ENCODE measurements at regions not wholly inside any gene's neighbourhood (a gene's known extent, or its start where the extent isn't known, plus 50 kb on each side); places are given as distances from the start of the nearest gene placed in this dataset.
"Not testable (repeated sequence)": the region's sequence is repeated elsewhere in the genome, so short reads cannot be mapped to it uniquely, and the experiment has no call there.

GRCh38 chr14:61147831-61148549 lies 133.1 kb downstream of the TMEM30B start:
- DNase-seq (no peak), ATAC-seq (ENCODE audit: low read depth in 2 of 2) (no peak)
- peak overlapping the region in 1 of 6 donors; percentile 58 for H3K27ac Mint-ChIP-seq

GRCh38 chr14:61147381-61147821 lies 133.7 kb downstream of the TMEM30B start:
- H3K27me3 Mint-ChIP-seq, result peaks cover 0 to 5% (median 0%) of the 10 kb centered on the region in 3 donors
- no peaks in the 10 kb centered on the region for H3K4me1 Mint-ChIP-seq
- no peak overlapping the region for H3K27ac Mint-ChIP-seq
- DNase-seq, result no peak
- no peak for ATAC-seq (ENCODE audit: low read depth in 2 of 2)
- no peak overlapping the region for H3K4me3 Mint-ChIP-seq
- peaks cover 9 to 31% (median 25%) of the 10 kb centered on the region in 7 donors for H3K9me3 Mint-ChIP-seq
- H3K36me3 Mint-ChIP-seq, result peaks cover 6 to 7% of the 10 kb centered on the region in 2 donors

More at GRCh38 chr14:61147831-61148549, 133.1 kb downstream of the TMEM30B start:
- no peak overlapping the region for H3K4me3 Mint-ChIP-seq
- peaks cover 6 to 7% of the 10 kb centered on the region in 2 donors for H3K36me3 Mint-ChIP-seq
- H3K9me3 Mint-ChIP-seq, result peaks cover 9 to 29% (median 24%) of the 10 kb centered on the region in 7 donors
- H3K27me3 Mint-ChIP-seq, result peaks cover 0 to 9% (median 0%) of the 10 kb centered on the region in 3 donors
- no peaks in the 10 kb centered on the region for H3K4me1 Mint-ChIP-seq

- Mint-ChIP-seq H3K4me3 (no peak overlapping the region), H3K27ac (no peak overlapping the region), H3K36me3 (peaks cover 6 to 7% of the 10 kb centered on the region in 2 donors), H3K27me3 (peaks cover 0 to 5% (median 0%) of the 10 kb centered on the region in 3 donors), H3K9me3 (peaks cover 9 to 32% (median 28%) of the 10 kb centered on the region in 7 donors), H3K4me1 (no peaks in the 10 kb centered on the region)
- DNase-seq (no peak), ATAC-seq (ENCODE audit: low read depth in 2 of 2) (no peak)
These were observed 134.2 kb downstream of the TMEM30B start for GRCh38 chr14:61146899-61147298.

- H3K27ac Mint-ChIP-seq, result no peak overlapping the region
- no peak overlapping the region for H3K4me3 Mint-ChIP-seq
- no peak for DNase-seq
- no peak for ATAC-seq (ENCODE audit: low read depth in 2 of 2)
- peaks cover 6 to 7% of the 10 kb centered on the region in 2 donors for H3K36me3 Mint-ChIP-seq
- H3K9me3 Mint-ChIP-seq, result peaks cover 9 to 32% (median 28%) of the 10 kb centered on the region in 7 donors
- no peaks in the 10 kb centered on the region for H3K4me1 Mint-ChIP-seq
- peaks cover 0 to 5% (median 0%) of the 10 kb centered on the region in 3 donors for H3K27me3 Mint-ChIP-seq
These were observed 135.1 kb downstream of the TMEM30B start for GRCh38 chr14:61145903-61146481.

- no peak overlapping the region for H3K27ac Mint-ChIP-seq
- no peak for ATAC-seq (ENCODE audit: low read depth in 2 of 2)
- H3K4me3 Mint-ChIP-seq, result no peak overlapping the region
- H3K9me3 Mint-ChIP-seq, result peaks cover 10 to 32% (median 28%) of the 10 kb centered on the region in 7 donors
- peaks cover 6 to 7% of the 10 kb centered on the region in 2 donors for H3K36me3 Mint-ChIP-seq
- peaks cover 0 to 5% (median 3%) of the 10 kb centered on the region in 3 donors for H3K27me3 Mint-ChIP-seq
- no peaks in the 10 kb centered on the region for H3K4me1 Mint-ChIP-seq
- no peak for DNase-seq
These were observed 135.9 kb downstream of the TMEM30B start for GRCh38 chr14:61145034-61145902.

- peaks cover 14 to 34% (median 28%) of the 10 kb centered on the region in 7 donors for H3K9me3 Mint-ChIP-seq
- not testable (repeated sequence) for H3K36me3 Mint-ChIP-seq; H3K27me3 Mint-ChIP-seq; H3K4me1 Mint-ChIP-seq; ATAC-seq (ENCODE audit: low read depth in 2 of 2); DNase-seq; H3K4me3 Mint-ChIP-seq; H3K27ac Mint-ChIP-seq
These were observed 136.8 kb downstream of the TMEM30B start for GRCh38 chr14:61144117-61145033.

GRCh38 chr14:61140872-61141271 lies 140.3 kb downstream of the TMEM30B start:
- no peak for ATAC-seq (ENCODE audit: low read depth in 2 of 2)
- H3K4me1 Mint-ChIP-seq, result no peaks in the 10 kb centered on the region
- no peak for DNase-seq
- H3K27me3 Mint-ChIP-seq, result peaks cover 0 to 25% (median 17%) of the 10 kb centered on the region in 3 donors
- peaks cover 26 to 47% (median 39%) of the 10 kb centered on the region in 7 donors for H3K9me3 Mint-ChIP-seq
- peaks cover 6 to 27% of the 10 kb centered on the region in 2 donors for H3K36me3 Mint-ChIP-seq
- no peak overlapping the region for H3K4me3 Mint-ChIP-seq
- H3K27ac Mint-ChIP-seq, result no peak overlapping the region

- peaks cover 26 to 44% (median 41%) of the 10 kb centered on the region in 7 donors for H3K9me3 Mint-ChIP-seq
- DNase-seq (no peak), ATAC-seq (ENCODE audit: low read depth in 2 of 2) (no peak)
- peaks cover 0 to 31% (median 19%) of the 10 kb centered on the region in 3 donors for H3K27me3 Mint-ChIP-seq
- H3K4me3 Mint-ChIP-seq, result no peak overlapping the region
- H3K27ac Mint-ChIP-seq, result no peak overlapping the region
- no peaks in the 10 kb centered on the region for H3K4me1 Mint-ChIP-seq
- H3K36me3 Mint-ChIP-seq, result peaks cover 6 to 30% of the 10 kb centered on the region in 2 donors
These were observed 140.9 kb downstream of the TMEM30B start for GRCh38 chr14:61140271-61140670.

GRCh38 chr14:61139006-61139599 lies 142.0 kb downstream of the TMEM30B start:
- Mint-ChIP-seq H3K27ac (no peak overlapping the region), H3K36me3 (peaks cover under 1 to 23% of the 10 kb centered on the region in 2 donors), H3K27me3 (peaks cover 5 to 38% (median 26%) of the 10 kb centered on the region in 3 donors), H3K4me1 (no peaks in the 10 kb centered on the region), H3K4me3 (no peak overlapping the region), H3K9me3 (peaks cover 19 to 35% (median 32%) of the 10 kb centered on the region in 7 donors)
- no peak for DNase-seq
- no peak for ATAC-seq (ENCODE audit: low read depth in 2 of 2)

- peak overlapping the region in 2 of 6 donors; percentile 24 to 35 for H3K27ac Mint-ChIP-seq
- H3K4me3 Mint-ChIP-seq, result no peak overlapping the region
- DNase-seq (no peak), ATAC-seq (ENCODE audit: low read depth in 2 of 2) (no peak)
- H3K9me3 Mint-ChIP-seq, result peaks cover 10 to 20% (median 16%) of the 10 kb centered on the region in 7 donors
- no peaks in the 10 kb centered on the region for H3K4me1 Mint-ChIP-seq
- peaks cover 16 to 55% (median 34%) of the 10 kb centered on the region in 3 donors for H3K27me3 Mint-ChIP-seq
- peaks cover 0 to 21% of the 10 kb centered on the region in 2 donors for H3K36me3 Mint-ChIP-seq
These were observed 148.2 kb downstream of the TMEM30B start for GRCh38 chr14:61132894-61133293.

GRCh38 chr14:61132336-61132735 lies 148.8 kb downstream of the TMEM30B start:
- Mint-ChIP-seq H3K27me3 (peaks cover 16 to 54% (median 28%) of the 10 kb centered on the region in 3 donors), H3K27ac (no peak overlapping the region), H3K4me3 (no peak overlapping the region), H3K36me3 (peaks cover 0 to 15% of the 10 kb centered on the region in 2 donors), H3K9me3 (peaks cover 5 to 14% (median 10%) of the 10 kb centered on the region in 7 donors), H3K4me1 (no peaks in the 10 kb centered on the region)
- ATAC-seq (ENCODE audit: low read depth in 2 of 2) (no peak), DNase-seq (no peak)
